ENCODE measurements at regions not wholly inside any gene's neighbourhood (a gene's known extent, or its start where the extent isn't known, plus 50 kb on each side); places are given as distances from the start of the nearest gene placed in this dataset.

DNA sequence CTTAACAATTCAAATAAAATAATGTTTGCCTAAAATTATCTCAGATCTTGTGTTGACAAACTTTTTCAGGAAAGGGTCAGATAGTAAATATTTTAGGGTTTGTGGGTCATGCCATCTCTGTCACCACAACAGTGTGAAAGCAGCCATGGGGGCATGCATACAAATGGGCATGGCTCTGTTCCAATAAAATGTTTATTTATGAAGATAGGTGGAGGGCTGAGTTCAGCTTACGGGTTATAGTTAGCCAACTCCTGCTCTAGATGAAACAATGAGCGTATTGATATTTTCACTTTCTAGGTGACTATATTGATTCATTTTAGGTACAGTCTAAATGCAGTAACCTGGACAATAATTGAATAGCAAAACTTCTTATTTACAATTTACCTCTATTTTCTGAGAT lies 533.8 kb upstream of the CLINT1 start:
- TF ChIP-seq, protein P1, sequence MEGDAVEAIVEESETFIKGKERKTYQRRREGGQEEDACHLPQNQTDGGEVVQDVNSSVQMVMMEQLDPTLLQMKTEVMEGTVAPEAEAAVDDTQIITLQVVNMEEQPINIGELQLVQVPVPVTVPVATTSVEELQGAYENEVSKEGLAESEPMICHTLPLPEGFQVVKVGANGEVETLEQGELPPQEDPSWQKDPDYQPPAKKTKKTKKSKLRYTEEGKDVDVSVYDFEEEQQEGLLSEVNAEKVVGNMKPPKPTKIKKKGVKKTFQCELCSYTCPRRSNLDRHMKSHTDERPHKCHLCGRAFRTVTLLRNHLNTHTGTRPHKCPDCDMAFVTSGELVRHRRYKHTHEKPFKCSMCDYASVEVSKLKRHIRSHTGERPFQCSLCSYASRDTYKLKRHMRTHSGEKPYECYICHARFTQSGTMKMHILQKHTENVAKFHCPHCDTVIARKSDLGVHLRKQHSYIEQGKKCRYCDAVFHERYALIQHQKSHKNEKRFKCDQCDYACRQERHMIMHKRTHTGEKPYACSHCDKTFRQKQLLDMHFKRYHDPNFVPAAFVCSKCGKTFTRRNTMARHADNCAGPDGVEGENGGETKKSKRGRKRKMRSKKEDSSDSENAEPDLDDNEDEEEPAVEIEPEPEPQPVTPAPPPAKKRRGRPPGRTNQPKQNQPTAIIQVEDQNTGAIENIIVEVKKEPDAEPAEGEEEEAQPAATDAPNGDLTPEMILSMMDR (conservative IDR thresholded peaks at IDR 0.05; ENCODE audit: low read depth, low read length): no peak
- no peak for TF ChIP-seq EZH2phosphoT487 (IDR thresholded peaks at IDR 0.05; ENCODE audit: borderline replicate concordance, low read length)

Data from PC-3 (cell line).